NCI-H128 (cell line): ENCODE measurements at regions not wholly inside any gene's neighbourhood (a gene's known extent, or its start where the extent isn't known, plus 50 kb on each side); places are given as distances from the start of the nearest gene placed in this dataset.

ENCODE experiments used
- DNase-seq: peaks from one replicate; lab custom pipeline; 2025; ENCODE audit not compliant: unreplicated experiment; lab: John Stamatoyannopoulos, UW

GRCh38 chr5:117054141-117054540 lies 479.5 kb upstream of the SEMA6A start:
- DNase-seq: no peak

GRCh38 chr5:117041926-117042595 lies 467.4 kb upstream of the SEMA6A start:
- DNase-seq: no peak

- no peak for DNase-seq
These were observed 464.4 kb upstream of the SEMA6A start for GRCh38 chr5:117039035-117039434.

- no peak for DNase-seq
These were observed 452.8 kb upstream of the SEMA6A start for GRCh38 chr5:117027384-117027783.

GRCh38 chr5:117020999-117021398 lies 446.4 kb upstream of the SEMA6A start:
- no peak for DNase-seq

- no peak for DNase-seq
These were observed 438.8 kb upstream of the SEMA6A start for GRCh38 chr5:117013280-117013877.

GRCh38 chr5:117010574-117010973 lies 436.0 kb upstream of the SEMA6A start:
- no peak for DNase-seq

- DNase-seq: no peak
These were observed 423.4 kb upstream of the SEMA6A start for GRCh38 chr5:116998024-116998423.

GRCh38 chr5:116992681-116993080 lies 418.1 kb upstream of the SEMA6A start:
- no peak for DNase-seq

- DNase-seq: no peak
These were observed 415.4 kb upstream of the SEMA6A start for GRCh38 chr5:116989995-116990394.

GRCh38 chr5:116982035-116982434 lies 407.4 kb upstream of the SEMA6A start:
- no peak for DNase-seq

GRCh38 chr5:116980581-116980980 lies 406.0 kb upstream of the SEMA6A start:
- DNase-seq: no peak

GRCh38 chr5:116976767-116977166 lies 402.1 kb upstream of the SEMA6A start:
- DNase-seq: no peak

GRCh38 chr5:116971131-116971530 lies 396.5 kb upstream of the SEMA6A start:
- no peak for DNase-seq

GRCh38 chr5:116970318-116970717 lies 395.7 kb upstream of the SEMA6A start:
- DNase-seq: no peak

- DNase-seq: no peak
These were observed 389.8 kb upstream of the SEMA6A start for GRCh38 chr5:116964438-116964837.

- no peak for DNase-seq
These were observed 386.4 kb upstream of the SEMA6A start for GRCh38 chr5:116961021-116961420.

- DNase-seq: no peak
These were observed 385.2 kb upstream of the SEMA6A start for GRCh38 chr5:116959843-116960242.

GRCh38 chr5:116953251-116953930 lies 378.8 kb upstream of the SEMA6A start:
- DNase-seq: no peak

GRCh38 chr5:116951219-116951618 lies 376.6 kb upstream of the SEMA6A start:
- DNase-seq: no peak

GRCh38 chr5:116947691-116948528 lies 373.3 kb upstream of the SEMA6A start:
- no peak for DNase-seq
